ENCODE measurements at regions not wholly inside any gene's neighbourhood (a gene's known extent, or its start where the extent isn't known, plus 50 kb on each side); places are given as distances from the start of the nearest gene placed in this dataset.

GRCh38 chr5:110194191-110194590 is 504.5 kb downstream of the MAN2A1 start:
- Histone ChIP-seq H3K36me3 (ENCODE audit: control insufficient read depth in 2 of 4, insufficient read depth in 4 of 4, low read length in 3 of 4) (no peaks in the 10 kb centered on the region), H2BK5ac (ENCODE audit: low read depth, low read length) (no peak overlapping the region), H4K91ac (replicated peaks; ENCODE audit: insufficient read length, low read length) (no peak overlapping the region), H3K23me2 (ENCODE audit: low read depth, low read length) (no peaks in the 10 kb centered on the region), H4K8ac (ENCODE audit: extremely low read depth, insufficient read depth, low read length) (no peak overlapping the region), H3K14ac (ENCODE audit: insufficient read length) (no peak overlapping the region), H3K4ac (replicated peaks; ENCODE audit: insufficient read length, low read depth, low read length) (no peak overlapping the region), H3K4me2 (ENCODE audit: insufficient read depth in 1 of 2, low read depth in 2 of 2, low read length in 2 of 2) (no peak overlapping the region), H3K27ac (ENCODE audit: low read depth, low read length) (no peak overlapping the region), H3K4me3 (ENCODE audit: extremely low read depth in 1 of 4, insufficient read depth in 2 of 4, low read depth in 3 of 4, low read length in 4 of 4) (no peak overlapping the region), H3K9me3 (ENCODE audit: insufficient read depth in 2 of 2, low read depth in 1 of 2, low read length in 1 of 2) (no peaks in the 10 kb centered on the region), H2BK20ac (ENCODE audit: low read length) (no peak overlapping the region), H3K4me1 (replicated peaks in 1 of 4; ENCODE audit: control insufficient read depth in 3 of 4, insufficient read depth in 4 of 4, low read length in 3 of 4) (no peaks in the 10 kb centered on the region), H3K56ac (replicated peaks; ENCODE audit: insufficient read length, low read depth, low read length) (no peak overlapping the region), H4K5ac (ENCODE audit: insufficient read length, low read depth, low read length) (no peak overlapping the region), H3K27me3 (replicated peaks in 1 of 4; ENCODE audit: control insufficient read depth in 3 of 4, extremely low read depth in 1 of 4, insufficient read depth in 3 of 4, low read length in 3 of 4) (no peaks in the 10 kb centered on the region), H2BK12ac (ENCODE audit: low read depth, low read length) (no peak overlapping the region), H3K79me2 (ENCODE audit: control insufficient read depth in 1 of 2, insufficient read depth in 2 of 2, low read length in 2 of 2) (no peaks in the 10 kb centered on the region), H3K9ac (replicated peaks in 1 of 4; ENCODE audit: extremely low read depth in 1 of 4, low read depth in 3 of 4, low read length in 3 of 4) (no peak overlapping the region), H2AFZ (ENCODE audit: low read length) (no peak overlapping the region), H2BK120ac (replicated peaks; ENCODE audit: low read depth, low read length) (no peak overlapping the region), H3K23ac (ENCODE audit: insufficient read length) (no peak overlapping the region), H2BK15ac (ENCODE audit: low read length) (no peak overlapping the region), H2AK5ac (ENCODE audit: low read depth, low read length) (no peak overlapping the region), H4K20me1 (replicated peaks in 1 of 2; ENCODE audit: control insufficient read depth in 1 of 2, insufficient read depth in 2 of 2, low read length in 2 of 2) (no peaks in the 10 kb centered on the region), H3K79me1 (ENCODE audit: low read depth, low read length) (no peaks in the 10 kb centered on the region), H3K18ac (ENCODE audit: extremely low read depth, low read length) (no peak overlapping the region)
- CTCF ChIA-PET (ENCODE audit: partially characterized antibody): no interaction called here
- no peak for FAIRE-seq
- POLR2A ChIA-PET (ENCODE audit: partially characterized antibody): no interaction called here
- TF ChIP-seq BRCA1 (IDR thresholded peaks at IDR 0.05; ENCODE audit: low read depth, low read length) (no peak), RXRA (IDR thresholded peaks at IDR 0.05; ENCODE audit: insufficient read depth, low read depth, low read length) (no peak), E2F6 (IDR thresholded peaks at IDR 0.05) (no peak), ASH2L (IDR thresholded peaks at IDR 0.05; ENCODE audit: low read length) (no peak), FOSL1 (IDR thresholded peaks at IDR 0.05; ENCODE audit: insufficient read depth, low read depth, low read length) (no peak)
- DNase-seq (ENCODE audit: low read depth in 1 of 2, low spot score in 2 of 2): no peak
